HepG2 (cell line): ENCODE measurements at regions not wholly inside any gene's neighbourhood (a gene's known extent, or its start where the extent isn't known, plus 50 kb on each side); places are given as distances from the start of the nearest gene placed in this dataset.

Source experiments
- ATAC-seq: fragments of 200-7000 bp; cut with Tn5 transposase; 3 replicates; pipeline ENCODE4 v1.9.1; 2020; ENCODE audit warnings: mild to moderate bottlenecking, moderate library complexity
- BruUV-seq: library from RNA; stranded (reverse); fragments of 400-500 nt; replicated peaks from 2 replicates; lab custom pipeline; 2021; lab: Mats Ljungman, UMichigan
- CTCF ChIA-PET: fragments of 300-600 bp; formaldehyde crosslinking; extraction: SDS; loops from one replicate; lab custom pipeline; 2021; ENCODE audit warnings: low total read pairs, inconsistent platforms, low intra/inter-chr PET ratio; lab: Yijun Ruan, JAX
- POLR2A ChIA-PET: fragments of 350-600 bp; sonication (Branson Sonifier 250); formaldehyde crosslinking; loops from one replicate; lab custom pipeline; 2020; ENCODE audit warnings: antibody characterized with exemption, inconsistent platforms; lab: Yijun Ruan, JAX
- DNase-seq: peaks from one replicate; pipeline ENCODE4 v3.0.0-alpha.2; 2015; ENCODE audit warnings: low spot score
- FAIRE-seq: peaks from 3 replicates; lab custom pipeline; 2011; peaks lifted over from hg19 to GRCh38; lab: Jason Lieb, UNC
- H2AFZ ChIP-seq: one replicate; pipeline ENCODE4 v1.6.1; 2011; ENCODE audit warnings: low read length, inconsistent platforms
- H3K27ac ChIP-seq: fragments of 300-600 bp; 3 replicates; pipeline ENCODE4 v1.8.0; 2011; ENCODE audit warnings: mixed run types, mild to moderate bottlenecking, mixed read lengths, low read length, inconsistent platforms; ENCODE audit not compliant: insufficient read depth; ENCODE audit errors: extremely low read length
- H3K27me3 ChIP-seq, 2 experiments: fragments of 200-600 bp in 1 of 2; 2 replicates in 1 of 2; 3 replicates in 1 of 2; pipeline versions ENCODE4 v1.6.0 to v1.8.0; 2011; ENCODE audit warnings: low read length in 2 of 2, mild to moderate bottlenecking in 2 of 2, moderate library complexity in 2 of 2, inconsistent platforms in 1 of 2; ENCODE audit not compliant: insufficient read depth in 2 of 2, control insufficient read depth in 1 of 2
- H3K36me3 ChIP-seq, 2 experiments: fragments of 200-600 bp in 1 of 2; replicated peaks in 1 of 2; 2 replicates in 1 of 2; 3 replicates in 1 of 2; pipeline versions ENCODE4 v1.5.1 to v1.8.0; 2011; ENCODE audit warnings: low read length in 2 of 2, inconsistent platforms in 1 of 2; ENCODE audit not compliant: insufficient read depth in 2 of 2, control insufficient read depth in 1 of 2
- H3K4me1 ChIP-seq: 2 replicates; pipeline ENCODE4 v1.5.1; 2012; ENCODE audit warnings: low read length, inconsistent platforms; ENCODE audit not compliant: insufficient read depth
- H3K4me2 ChIP-seq: 2 replicates; pipeline ENCODE4 v1.6.0; 2011; ENCODE audit warnings: low read depth, low read length, inconsistent platforms
- H3K4me3 ChIP-seq, 3 experiments: fragments of 200-600 bp in 1 of 3; sonication (generic), shearing (Covaris generic) in 1 of 3; replicated peaks in 1 of 3; 2 replicates each; pipeline ENCODE4 v1.5.1; 2011 to 2016; ENCODE audit warnings: low read length in 3 of 3, inconsistent platforms in 2 of 3, low read depth in 2 of 3, mild to moderate bottlenecking in 2 of 3, control low read depth in 1 of 3, mixed read lengths in 1 of 3; ENCODE audit not compliant: insufficient read depth in 1 of 3
- H3K79me2 ChIP-seq: one replicate; pipeline ENCODE4 v1.6.1; 2011; ENCODE audit warnings: low read length, inconsistent platforms; ENCODE audit not compliant: insufficient read depth
- H3K9ac ChIP-seq: 2 replicates; pipeline ENCODE4 v1.6.0; 2011; ENCODE audit warnings: mild to moderate bottlenecking, low read depth, low read length, inconsistent platforms; ENCODE audit not compliant: insufficient read depth
- H3K9me3 ChIP-seq: 2 replicates; pipeline ENCODE4 v1.5.1; 2012; ENCODE audit warnings: mild to moderate bottlenecking, low read length
- H4K20me1 ChIP-seq: 2 replicates; pipeline ENCODE4 v1.6.0; 2011; ENCODE audit warnings: inconsistent platforms, mild to moderate bottlenecking, low read length, moderate library complexity; ENCODE audit not compliant: insufficient read depth
- FOXC1 ChIP-seq: sonication (generic); formaldehyde crosslinking; IDR thresholded peaks from 2 replicates; pipeline ENCODE4 v1.8.0; 2022; ENCODE audit warnings: mild to moderate bottlenecking, missing genetic modification reagents, borderline replicate concordance
- JDP2 ChIP-seq: sonication (generic); formaldehyde crosslinking; IDR thresholded peaks from 2 replicates; pipeline ENCODE4 v1.8.1; 2022; ENCODE audit warnings: missing genetic modification reagents, borderline replicate concordance
- KLF12 ChIP-seq: sonication (generic); formaldehyde crosslinking; IDR thresholded peaks from 2 replicates; pipeline ENCODE4 v1.4.0; 2020; ENCODE audit warnings: missing genetic modification reagents, borderline replicate concordance
- PCBP2 ChIP-seq: fragments of 200-400 bp; formaldehyde crosslinking; optimal IDR thresholded peaks from 2 replicates; pipeline ENCODE3; 2018; ENCODE audit warnings: low read length, low read depth; ENCODE audit not compliant: poor library complexity, severe bottlenecking
- SIX4 ChIP-seq: sonication (generic); formaldehyde crosslinking; IDR thresholded peaks from 2 replicates; pipeline ENCODE4 v1.4.0; 2020; ENCODE audit warnings: missing genetic modification reagents
- SNAPC4 ChIP-seq: sonication (generic); formaldehyde crosslinking; IDR thresholded peaks from 2 replicates; pipeline ENCODE4 v1.4.0; 2020; ENCODE audit warnings: mild to moderate bottlenecking, missing genetic modification reagents
- ZBTB7B ChIP-seq: sonication (generic); formaldehyde crosslinking; IDR thresholded peaks from 2 replicates; pipeline ENCODE4 v1.4.0; 2020; ENCODE audit warnings: missing genetic modification reagents
- ZNF136 ChIP-seq: sonication (generic); formaldehyde crosslinking; IDR thresholded peaks from 2 replicates; pipeline ENCODE4 v1.8.1; 2022; ENCODE audit warnings: low read depth, mild to moderate bottlenecking, moderate library complexity, missing genetic modification reagents
- ZNF724P ChIP-seq: sonication (generic); formaldehyde crosslinking; IDR thresholded peaks from 2 replicates; pipeline ENCODE4 v1.8.0; 2022; ENCODE audit warnings: missing genetic modification reagents, borderline replicate concordance
- WGBS: methylation state at CpG from one replicate; pipeline ENCODE4 v1.1.6; 2017; ENCODE audit warnings: low lambda C conversion rate; 5-methylcytosine and 5-hydroxymethylcytosine counted together
- in situ Hi-C: cut with HindIII; loops from 2 replicates; pipeline ENCODE4 v1.10.0; 2017; ENCODE audit warnings: low pct_unique_long_range_greater_than_20kb; ENCODE audit not compliant: extremely low pct_ligation_motif_present
- intact Hi-C: fragments of 100-400 bp; cut with micrococcal nuclease; formaldehyde crosslinking; loops from one replicate; pipeline ENCODE4 v1.10.0; 2022; ENCODE audit not compliant: unreplicated experiment
- TF ChIP-seq, protein P1 (sequence below): sonication (generic); formaldehyde crosslinking; IDR thresholded peaks from 2 replicates; pipeline ENCODE4 v1.5.0; 2020; ENCODE audit warnings: missing genetic modification reagents, mild to moderate bottlenecking, borderline replicate concordance
- TF ChIP-seq, protein P2 (sequence below): sonication (generic); formaldehyde crosslinking; conservative IDR thresholded peaks from 2 replicates; pipeline ENCODE4 v1.8.0; 2022; ENCODE audit warnings: low read depth, missing genetic modification reagents

DNA sequence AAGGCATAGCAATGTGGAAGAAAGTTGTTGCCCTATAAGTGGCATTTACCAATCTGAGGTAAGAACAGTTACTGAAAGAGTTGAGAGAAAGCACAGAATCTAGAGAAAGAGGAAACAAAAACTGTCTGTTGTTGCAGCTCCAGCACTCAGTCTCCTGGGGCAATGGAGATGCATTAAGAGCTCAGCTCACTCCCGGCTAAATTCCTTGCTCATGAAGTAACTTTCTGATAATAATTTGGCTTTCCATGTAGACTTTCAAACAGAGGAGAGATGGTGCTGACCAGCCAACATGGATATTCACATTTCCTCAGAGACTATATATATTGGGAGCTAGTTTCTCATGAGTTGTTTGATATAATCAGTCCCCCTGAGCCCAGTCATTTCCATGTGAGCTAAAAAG is 135.3 kb downstream of the GDAP2 start:
- Histone ChIP-seq H4K20me1 (no peaks in the 10 kb centered on the region), H3K4me3 (no peak overlapping the region), H3K79me2 (no peaks in the 10 kb centered on the region), H3K4me1 (no peaks in the 10 kb centered on the region), H3K4me2 (no peak overlapping the region), H3K36me3 (no peaks in the 10 kb centered on the region), H3K9ac (no peak overlapping the region), H3K9me3 (no peaks in the 10 kb centered on the region), H3K27ac (no peak overlapping the region), H3K27me3 (0 out of 5 replicates have a peak, but pooled peaks cover 0 to 3% of the 10 kb centered on the region in 2 experiments), H2AFZ (no peak overlapping the region)
- no peak for DNase-seq
- ChIA-PET CTCF (no interaction called here), POLR2A (no interaction called here)
- no peak for FAIRE-seq
- intact Hi-C loops (no loop called here), in situ Hi-C loops (no loop called here)
- BruUV-seq, result no TSS peak
- 0% methylated on average over 1 of the region's 1 CpG for WGBS
- ATAC-seq, result no peak
- TF ChIP-seq, protein P1, sequence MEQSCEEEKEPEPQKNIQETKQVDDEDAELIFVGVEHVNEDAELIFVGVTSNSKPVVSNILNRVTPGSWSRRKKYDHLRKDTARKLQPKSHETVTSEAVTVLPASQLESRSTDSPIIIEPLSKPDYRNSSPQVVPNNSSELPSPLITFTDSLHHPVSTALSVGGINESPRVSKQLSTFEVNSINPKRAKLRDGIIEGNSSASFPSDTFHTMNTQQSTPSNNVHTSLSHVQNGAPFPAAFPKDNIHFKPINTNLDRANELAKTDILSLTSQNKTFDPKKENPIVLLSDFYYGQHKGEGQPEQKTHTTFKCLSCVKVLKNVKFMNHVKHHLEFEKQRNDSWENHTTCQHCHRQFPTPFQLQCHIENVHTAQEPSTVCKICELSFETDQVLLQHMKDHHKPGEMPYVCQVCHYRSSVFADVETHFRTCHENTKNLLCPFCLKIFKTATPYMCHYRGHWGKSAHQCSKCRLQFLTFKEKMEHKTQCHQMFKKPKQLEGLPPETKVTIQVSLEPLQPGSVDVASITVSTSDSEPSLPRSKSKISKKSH (CRISPR knock-in tag), result no peak
- TF ChIP-seq SNAPC4 (CRISPR knock-in tag), result no peak
- TF ChIP-seq ZBTB7B, result no peak
- no peak for TF ChIP-seq SIX4 (CRISPR knock-in tag)
- TF ChIP-seq, protein P2, sequence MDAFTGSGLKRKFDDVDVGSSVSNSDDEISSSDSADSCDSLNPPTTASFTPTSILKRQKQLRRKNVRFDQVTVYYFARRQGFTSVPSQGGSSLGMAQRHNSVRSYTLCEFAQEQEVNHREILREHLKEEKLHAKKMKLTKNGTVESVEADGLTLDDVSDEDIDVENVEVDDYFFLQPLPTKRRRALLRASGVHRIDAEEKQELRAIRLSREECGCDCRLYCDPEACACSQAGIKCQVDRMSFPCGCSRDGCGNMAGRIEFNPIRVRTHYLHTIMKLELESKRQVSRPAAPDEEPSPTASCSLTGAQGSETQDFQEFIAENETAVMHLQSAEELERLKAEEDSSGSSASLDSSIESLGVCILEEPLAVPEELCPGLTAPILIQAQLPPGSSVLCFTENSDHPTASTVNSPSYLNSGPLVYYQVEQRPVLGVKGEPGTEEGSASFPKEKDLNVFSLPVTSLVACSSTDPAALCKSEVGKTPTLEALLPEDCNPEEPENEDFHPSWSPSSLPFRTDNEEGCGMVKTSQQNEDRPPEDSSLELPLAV, result no peak
- TF ChIP-seq KLF12 (CRISPR knock-in tag), result no peak
- TF ChIP-seq PCBP2, result no peak
- no peak for TF ChIP-seq JDP2 (CRISPR knock-in tag)
- TF ChIP-seq ZNF136 (CRISPR knock-in tag), result no peak
- no peak for TF ChIP-seq ZNF724P (CRISPR knock-in tag)
- no peak for TF ChIP-seq FOXC1 (CRISPR knock-in tag)
